IPS-NIHi7 (cell line): ENCODE measurements at regions not wholly inside any gene's neighbourhood (a gene's known extent, or its start where the extent isn't known, plus 50 kb on each side); places are given as distances from the start of the nearest gene placed in this dataset.
"Not testable (repeated sequence)": the region's sequence is repeated elsewhere in the genome, so short reads cannot be mapped to it uniquely, and the experiment has no call there.

Source experiments
- DNase-seq: peaks from one replicate; pipeline ENCODE4 v3.0.0; 2012; ENCODE audit warnings: mixed read lengths; ENCODE audit errors: extremely low spot score

DNA sequence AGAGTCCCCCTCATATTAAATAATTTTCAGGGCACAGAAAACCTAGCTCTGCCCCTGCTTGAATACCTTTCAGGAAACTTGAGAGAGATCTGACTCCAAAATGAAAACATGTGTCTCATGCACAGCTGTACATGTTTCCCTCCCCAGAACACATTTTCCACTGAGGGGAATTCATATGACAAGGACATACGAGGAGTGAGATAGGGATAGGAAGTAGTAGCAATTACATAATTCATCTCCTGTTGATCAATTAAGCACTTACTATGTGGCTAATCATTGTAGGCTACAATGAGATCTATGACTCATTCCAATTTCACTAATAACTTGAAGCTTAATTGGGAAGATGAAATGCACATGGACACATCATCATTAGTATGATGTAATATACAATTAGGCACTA is 302.1 kb downstream of the PCDH11X start:
- DNase-seq, result not testable (repeated sequence)

DNA sequence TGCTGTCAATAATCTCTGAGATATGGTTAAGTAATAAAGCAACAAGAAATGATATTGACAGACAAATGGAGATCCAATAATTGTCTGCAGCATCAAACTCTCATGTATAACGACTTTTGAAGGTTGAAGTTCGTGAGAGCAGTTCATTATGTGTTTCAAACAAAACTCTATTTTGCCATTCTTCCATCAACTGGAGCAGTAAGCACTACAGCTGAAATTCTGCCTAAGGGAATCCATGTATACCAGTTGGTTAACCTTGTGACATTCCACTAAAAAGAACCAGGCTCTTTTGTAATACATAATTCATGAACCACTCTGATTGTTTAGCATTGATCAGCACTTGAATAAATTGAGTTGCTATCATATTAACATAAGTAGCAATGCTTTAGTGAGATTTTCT is 311.6 kb downstream of the PCDH11X start:
- DNase-seq, result not testable (repeated sequence)

DNA sequence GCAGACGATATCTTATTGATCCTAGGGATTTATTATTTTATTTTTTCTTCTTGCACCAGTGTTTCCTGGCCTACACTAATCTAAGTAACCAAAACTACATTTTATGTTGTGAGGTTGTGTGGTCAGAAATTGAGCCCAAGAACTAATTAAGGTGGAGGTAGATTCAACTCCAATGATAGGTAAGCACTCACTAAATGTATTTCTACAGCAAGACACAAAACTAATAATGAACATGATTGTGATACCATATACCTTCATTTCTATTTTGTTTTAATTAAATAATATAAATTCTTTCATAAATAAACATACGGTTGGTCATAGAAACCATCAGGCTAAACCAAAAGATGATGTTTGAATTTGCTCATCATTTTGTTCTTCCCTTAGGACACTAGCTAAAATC is 319.0 kb downstream of the PCDH11X start:
- DNase-seq, result not testable (repeated sequence)

DNA sequence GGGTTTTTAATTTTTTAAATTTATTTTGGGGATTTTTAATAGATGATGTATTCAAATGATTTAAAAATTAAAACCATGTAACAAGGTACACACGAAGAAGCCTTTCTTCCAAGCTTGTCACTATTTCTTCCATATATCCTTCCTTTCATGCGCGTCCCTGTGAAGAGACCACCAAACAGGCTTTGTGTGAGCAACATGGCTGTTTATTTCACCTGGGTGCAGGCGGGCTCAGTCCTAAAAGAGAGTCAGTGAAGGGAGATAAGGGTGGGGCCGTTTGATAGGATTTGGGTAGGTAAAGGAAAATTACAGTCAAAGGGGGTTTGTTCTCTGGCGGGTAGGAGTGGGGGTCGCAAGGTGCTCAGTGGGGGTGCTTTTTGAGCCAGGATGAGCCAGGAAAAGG is 320.9 kb downstream of the PCDH11X start:
- not testable (repeated sequence) for DNase-seq

DNA sequence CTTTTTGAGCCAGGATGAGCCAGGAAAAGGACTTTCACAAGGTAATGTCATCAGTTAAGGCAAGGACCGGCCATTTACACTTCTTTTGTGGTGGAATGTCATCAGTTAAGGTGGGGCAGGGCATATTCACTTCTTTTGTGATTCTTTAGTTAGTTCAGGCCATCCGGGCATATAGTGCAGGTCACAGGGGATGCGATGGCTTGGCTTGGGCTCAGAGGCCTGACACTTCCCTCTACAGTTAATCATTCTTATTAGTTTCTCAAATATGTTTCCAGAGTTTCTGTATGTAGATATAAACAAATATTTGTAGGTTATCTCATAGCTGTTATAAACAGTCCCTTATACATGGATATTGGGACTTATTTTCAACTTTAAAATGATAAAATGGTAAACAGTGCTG is 326.5 kb downstream of the PCDH11X start:
- DNase-seq, result not testable (repeated sequence)

DNA sequence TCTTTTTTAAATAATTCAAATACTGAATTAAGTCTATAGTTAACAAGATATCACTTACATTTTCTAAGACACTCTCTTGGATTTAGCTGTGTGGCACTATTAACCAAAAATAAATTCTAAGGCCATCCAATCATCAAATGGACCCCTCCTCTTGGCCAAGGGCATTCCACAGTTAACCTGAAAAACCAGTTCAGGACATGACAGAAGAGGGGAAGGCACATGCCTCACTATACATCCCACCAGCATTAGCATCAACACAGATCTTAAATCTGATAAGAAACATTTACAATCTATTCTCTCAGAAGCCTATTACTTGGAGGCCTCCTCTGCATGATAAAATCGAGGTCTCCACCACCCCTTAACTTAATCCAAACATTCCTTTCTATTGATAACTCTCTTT is 327.5 kb downstream of the PCDH11X start:
- not testable (repeated sequence) for DNase-seq

DNA sequence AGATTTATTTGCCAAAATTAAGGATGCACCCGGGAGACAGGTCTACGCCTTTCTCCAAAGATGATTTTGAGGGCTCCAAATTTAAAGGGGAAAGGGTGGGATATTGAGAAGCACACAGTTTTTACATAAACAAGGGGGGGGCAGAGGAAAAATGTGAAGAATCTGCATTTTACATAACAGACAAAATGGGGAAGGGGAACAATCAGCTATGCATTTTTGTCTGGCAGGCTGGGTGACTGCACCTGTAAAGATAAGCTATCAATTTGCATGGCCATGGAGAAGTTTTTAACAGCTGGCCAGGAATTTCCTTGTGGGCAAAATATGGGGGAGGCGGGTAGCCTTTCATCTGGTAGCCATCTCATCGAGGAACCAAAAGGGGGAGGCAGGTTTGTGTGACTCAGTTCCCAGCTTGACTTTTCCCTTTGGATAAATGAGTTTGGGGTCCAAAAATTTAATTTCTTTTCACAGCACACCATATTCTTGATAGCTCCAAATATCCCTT is 331.3 kb downstream of the PCDH11X start:
- DNase-seq, result not testable (repeated sequence)

DNA sequence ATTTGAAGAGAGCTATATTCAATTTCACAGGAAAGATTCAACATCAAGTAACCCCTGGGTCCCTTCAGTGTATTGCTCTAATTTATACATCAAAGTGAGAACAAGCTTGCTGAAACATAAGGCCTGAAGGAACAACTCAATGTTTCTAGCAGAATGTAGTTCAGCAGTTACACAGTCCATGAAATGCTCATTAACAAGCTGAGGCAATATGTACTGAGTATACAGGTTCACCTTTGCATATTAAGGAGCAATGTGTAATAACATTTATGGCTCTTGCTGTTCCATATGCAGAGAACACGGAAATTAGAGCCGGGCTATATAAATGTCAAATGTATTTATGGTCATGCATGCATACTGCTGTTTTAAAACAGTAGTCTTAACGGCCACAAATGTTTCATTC is 338.5 kb downstream of the PCDH11X start:
- DNase-seq, result not testable (repeated sequence)

DNA sequence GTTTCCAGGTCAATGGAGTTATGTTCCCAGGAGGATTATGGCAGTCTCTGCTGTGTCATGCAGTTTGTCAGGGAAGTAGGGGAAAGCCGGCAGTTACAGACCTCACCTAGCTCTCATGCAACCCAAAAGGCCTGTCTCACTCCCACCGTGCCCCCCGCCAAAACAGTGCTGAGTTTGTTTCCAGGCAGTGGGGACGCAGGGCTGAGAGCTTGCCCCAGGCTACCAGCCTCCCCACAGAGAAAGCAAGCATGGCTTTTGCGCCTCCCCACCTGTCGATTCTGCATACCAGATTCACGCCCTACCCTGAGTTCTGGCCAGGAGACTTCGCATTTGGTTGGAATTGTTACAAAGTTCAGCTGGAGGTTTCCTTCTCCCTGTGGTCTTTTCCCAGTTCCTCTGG is 383.9 kb downstream of the PCDH11X start:
- not testable (repeated sequence) for DNase-seq

DNA sequence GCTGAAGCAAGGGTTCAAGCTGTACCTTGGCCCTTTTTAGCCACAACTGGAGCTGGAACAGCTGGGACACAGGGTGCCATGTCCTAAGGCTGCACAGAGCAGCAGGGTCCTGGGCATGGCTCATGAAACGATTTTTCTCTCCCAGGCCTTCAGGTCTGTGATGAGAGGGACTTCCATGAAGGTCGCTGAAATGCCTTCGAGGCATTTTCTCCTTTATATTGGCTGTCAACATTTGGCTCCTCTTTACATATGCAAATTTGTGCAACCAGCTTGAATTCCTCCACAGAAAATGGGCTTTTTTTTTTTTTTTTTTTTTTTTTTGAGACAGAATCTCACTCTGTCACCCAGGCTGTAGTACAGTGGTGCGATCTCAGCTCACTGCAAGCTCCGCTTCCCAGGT is 430.8 kb downstream of the PCDH11X start:
- DNase-seq, result no peak

DNA sequence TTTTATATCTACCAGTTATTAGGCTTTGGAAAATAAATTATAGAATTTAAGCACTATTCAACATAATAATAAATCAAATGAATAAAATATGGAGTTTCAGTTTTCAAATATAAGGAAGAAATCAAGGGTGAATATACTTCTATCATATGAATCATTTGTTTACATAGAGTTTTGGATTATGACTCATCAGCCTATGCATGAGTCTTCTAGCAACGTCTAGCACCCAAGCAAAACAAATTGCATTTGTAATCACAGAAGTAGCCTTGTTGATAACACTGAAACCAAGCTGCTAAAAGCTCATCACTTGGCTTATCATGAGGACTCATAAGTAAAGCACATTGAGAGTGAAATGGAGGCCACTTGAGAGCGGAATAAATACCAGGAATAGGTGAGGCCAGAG is 434.6 kb downstream of the PCDH11X start:
- no peak for DNase-seq

DNA sequence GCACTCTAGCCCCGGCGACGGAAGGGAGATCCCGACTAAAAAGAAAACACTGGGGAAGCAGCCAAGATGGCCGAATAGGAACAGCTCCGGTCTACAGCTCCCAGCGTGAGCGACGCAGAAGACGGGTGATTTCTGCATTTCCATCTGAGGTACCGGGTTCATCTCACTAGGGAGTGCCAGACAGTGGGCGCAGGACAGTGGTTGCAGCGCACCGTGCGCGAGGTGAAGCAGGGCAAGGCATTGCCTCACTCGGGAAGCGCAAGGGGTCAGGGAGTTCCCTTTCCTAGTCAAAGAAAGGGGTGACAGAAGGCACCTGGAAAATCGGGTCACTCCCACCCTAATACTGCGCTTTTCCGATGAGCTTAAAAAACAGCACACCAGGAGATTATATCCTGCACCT is 435.8 kb downstream of the PCDH11X start:
- DNase-seq, result not testable (repeated sequence)

DNA sequence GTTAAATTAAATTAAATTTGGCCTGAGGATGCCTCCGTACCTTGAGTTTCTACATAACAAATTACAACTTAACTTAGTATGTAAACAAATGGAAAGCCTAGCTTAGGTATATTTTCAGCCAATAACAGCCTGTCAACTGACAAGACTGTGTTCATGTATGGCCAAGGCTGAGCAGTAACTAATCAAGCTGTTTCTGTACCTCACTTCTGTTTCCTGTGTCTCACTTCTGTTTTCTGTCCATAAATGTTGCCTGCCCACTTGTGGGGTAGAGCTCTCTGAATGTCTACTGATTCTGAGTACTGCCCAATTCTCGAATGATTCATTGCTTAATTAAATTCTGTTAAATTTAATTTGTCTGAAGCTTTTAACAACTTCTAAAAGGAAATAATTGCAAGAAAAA is 445.2 kb downstream of the PCDH11X start:
- DNase-seq, result no peak

DNA sequence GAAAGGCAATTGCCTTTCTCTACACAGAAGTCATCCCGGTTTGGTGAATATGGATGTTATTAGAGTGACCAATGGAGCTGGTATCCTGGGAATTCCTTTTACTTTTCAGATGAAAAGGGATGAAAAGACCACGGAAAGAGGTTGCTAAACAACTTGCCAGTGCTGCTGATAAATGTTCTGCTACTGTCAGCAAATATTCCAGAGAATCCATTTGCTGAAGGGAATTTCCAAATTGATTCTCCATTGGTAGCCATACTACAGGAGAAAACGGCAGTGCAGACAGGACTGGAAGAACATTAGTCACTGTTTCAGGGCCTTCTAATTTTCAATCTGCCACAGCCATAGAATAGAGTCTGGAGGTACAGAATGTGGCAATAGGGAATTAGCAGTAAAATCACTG is 451.5 kb downstream of the PCDH11X start:
- peak; percentile 7 for DNase-seq

DNA sequence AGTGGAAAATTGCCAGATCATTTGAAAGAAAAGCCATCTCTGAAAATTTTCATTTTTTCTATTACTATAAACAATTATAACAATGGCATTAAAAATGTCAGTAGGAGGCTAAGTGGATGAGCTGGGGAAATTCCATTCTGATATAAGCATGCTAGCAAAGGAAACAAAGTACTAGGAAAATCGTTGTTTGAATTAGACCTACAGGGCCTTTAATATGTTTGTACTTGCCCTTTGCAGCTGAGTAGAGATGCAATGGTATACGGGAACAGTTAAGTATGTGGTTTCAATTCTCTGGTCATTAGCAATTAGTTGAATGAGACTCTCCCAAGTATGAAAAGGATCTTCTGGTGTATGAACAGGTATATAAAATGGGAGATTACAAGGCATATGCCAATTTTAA is 452.2 kb downstream of the PCDH11X start:
- no peak for DNase-seq

DNA sequence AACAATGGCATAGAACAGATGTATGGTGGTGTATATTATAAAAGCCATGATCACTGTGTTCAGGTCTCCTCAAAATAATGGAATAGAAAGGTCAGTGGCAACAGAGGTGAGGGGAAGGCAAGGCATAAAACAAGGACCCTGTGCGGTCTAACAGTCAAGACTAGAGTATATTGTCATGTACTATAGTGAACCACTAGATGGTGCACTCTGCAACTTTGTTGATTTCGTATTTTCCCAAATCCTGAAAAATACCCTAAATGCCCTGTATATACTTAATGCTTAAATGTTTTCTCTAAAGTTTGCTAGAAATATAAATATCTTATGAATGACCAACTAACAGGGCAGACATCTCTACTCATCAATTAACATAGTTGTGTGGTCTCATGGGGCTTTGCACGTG is 453.0 kb downstream of the PCDH11X start:
- DNase-seq, result peak; percentile 48

DNA sequence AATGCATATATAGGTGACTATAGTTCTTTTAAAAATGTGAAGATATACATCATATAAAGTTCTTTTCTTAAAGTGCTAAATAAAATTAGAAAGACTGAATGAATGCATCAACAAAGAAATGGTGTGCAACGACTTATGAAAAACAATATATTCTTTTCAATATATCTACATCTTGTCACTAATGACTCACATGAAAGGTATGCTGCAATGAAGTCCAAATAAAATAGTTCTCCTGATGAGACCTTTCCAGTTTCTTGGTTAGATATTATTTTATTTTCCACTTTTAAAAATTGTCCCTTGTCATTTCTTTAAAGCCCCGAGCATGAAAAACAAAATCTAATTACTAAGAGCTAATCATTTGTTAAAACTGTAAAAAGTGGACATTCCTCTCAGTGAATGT is 462.1 kb downstream of the PCDH11X start:
- no peak for DNase-seq

DNA sequence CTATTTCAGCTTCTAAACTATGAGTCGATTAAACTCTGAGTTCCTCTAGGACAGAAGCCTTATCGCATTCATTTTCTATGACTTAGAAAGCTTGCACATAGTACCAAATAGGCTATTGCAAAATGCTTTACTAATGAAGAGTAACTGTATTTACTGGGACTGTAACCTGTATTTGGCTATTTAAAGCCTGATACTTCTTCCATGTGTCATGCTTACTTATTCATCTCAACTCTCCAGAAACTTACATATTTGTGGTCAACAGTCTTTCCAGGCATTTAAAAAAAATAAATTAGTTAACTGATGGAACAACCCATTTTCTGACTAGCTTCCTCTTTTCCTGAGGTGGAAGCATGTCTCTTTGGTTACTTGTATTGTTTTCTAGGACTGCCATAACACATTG is 467.9 kb downstream of the PCDH11X start:
- no peak for DNase-seq

DNA sequence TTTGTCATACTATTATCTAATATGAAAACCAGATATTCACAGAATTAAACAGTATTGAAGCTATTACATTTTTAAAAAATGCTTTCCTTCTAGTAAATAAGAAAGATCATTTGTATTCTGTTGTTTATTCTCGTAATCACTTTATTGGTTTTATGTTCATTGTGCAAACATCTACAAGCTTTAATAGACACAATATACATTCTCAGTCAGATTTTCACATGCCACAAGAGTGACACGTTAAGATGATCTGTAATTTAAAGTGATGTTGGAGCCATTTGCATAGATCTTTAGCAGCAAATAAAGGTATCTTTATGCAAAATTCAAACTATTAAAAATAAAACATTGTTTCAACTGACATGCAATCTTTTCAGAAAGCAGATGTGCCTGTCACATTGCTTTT is 469.9 kb downstream of the PCDH11X start:
- DNase-seq, result no peak

DNA sequence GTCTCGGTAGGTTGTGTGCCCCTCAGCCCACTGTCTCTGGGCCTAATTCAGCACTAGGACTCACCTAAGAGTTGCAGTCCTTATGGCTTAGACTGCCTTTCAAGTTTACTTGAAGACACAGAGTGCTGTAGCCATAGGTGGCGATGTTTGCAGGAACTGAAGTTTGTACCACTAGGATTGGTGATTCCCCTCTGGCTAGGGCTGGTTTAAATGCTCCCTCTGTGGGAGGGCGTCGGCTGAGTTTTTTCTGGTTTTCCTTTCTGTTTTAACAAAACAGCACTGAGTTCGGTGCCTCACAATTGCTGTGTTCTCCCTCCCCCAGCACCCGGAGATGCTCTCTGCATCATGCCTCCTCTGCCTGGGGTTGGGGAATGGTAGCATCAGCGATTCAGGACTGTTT is 480.9 kb downstream of the PCDH11X start:
- peak; percentile 15 for DNase-seq

DNA sequence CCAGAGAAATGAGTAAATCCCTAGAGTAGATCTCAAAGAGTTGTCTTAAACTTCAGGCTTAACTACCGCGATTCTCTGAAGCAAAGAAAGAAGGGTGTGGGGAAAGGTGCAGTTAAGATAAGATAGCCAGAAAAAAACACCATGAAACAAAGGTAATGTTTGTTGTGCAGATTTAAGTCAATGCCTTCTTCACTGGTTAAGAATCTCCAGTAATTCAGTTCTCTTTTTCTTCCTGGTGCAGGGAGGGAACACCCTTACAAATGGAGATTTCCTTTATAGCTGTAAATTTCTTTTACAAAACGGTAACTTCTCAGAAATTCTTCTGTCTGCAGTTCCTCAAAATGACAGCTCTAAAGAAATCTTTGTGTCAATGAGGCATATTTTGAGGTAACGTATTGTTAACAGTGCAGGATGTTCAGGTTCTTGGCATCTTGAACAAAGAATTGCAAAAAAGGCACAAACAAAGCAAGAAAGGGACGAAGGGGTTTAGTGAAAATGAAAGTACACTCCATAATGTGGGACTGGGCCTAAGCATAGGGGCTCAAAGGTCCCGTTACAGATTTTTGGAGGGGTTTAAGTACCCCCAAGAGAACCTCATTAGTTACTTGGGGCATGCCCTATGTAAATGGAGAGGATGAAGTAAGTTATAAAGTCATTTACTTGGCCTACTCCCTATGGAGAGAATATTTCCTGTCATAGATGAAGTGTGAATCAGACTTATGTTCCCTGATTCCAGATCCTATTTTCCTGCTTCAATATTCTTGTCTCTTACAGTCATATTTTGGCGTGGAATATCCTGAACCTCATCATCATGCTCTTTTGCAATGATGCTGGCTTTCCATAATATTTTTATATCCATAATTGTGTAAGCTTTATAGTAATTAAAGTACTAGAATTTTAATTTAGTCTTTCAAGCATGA is 492.0 kb downstream of the PCDH11X start:
- DNase-seq, result peak; percentile 27

DNA sequence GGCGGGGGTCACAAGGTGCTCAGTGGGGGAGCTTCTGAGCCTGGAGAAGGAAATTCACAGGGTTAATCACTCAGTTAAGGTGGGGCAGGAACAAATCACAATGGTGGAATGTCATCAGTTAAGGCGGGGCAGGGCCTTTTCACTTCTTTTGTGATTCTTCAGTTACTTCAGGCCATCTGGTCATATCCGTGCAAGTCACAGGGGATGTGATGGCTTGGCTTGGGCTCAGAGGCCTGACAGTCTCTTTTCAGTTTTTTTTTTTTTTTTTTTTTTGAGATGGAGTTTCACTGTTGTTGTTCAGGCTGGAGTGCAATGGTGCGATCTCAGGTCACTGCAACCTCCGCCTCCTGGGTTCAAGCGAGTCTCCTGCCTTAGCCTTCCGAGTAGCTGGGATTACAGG is 499.4 kb downstream of the PCDH11X start:
- DNase-seq, result not testable (repeated sequence)

DNA sequence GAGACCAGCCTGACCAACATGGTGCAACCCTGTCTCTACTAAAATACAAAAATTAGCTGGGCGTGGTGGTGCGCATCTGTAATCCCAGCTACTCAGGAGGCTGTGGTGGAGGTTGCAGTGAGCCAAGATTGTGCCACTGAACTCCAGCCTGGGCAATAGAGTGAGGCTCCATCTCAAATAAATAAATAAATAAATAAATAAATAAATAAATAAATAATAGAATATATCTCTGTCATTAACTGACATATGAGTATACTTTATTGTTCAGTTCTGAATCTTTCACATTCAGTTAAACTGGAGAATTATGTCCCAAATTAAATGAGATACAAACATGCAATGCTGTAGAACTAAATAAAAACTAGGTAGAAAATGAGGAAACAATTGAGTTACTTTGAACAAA is 501.2 kb downstream of the PCDH11X start:
- not testable (repeated sequence) for DNase-seq
